GM19023 (cell line): ENCODE measurements at regions not wholly inside any gene's neighbourhood (a gene's known extent, or its start where the extent isn't known, plus 50 kb on each side); places are given as distances from the start of the nearest gene placed in this dataset.
A peak's percentile ranks its signal among the peaks of the same experiment; 100 is the strongest.
"Not testable (repeated sequence)": the region's sequence is repeated elsewhere in the genome, so short reads cannot be mapped to it uniquely, and the experiment has no call there.

Experiments used
- ATAC-seq: cut with Tn5 transposase; IDR thresholded peaks from one replicate; pipeline ENCODE4 v1.9.1; 2021; ENCODE audit warnings: mild to moderate bottlenecking, moderate library complexity; ENCODE audit not compliant: unreplicated experiment

DNA sequence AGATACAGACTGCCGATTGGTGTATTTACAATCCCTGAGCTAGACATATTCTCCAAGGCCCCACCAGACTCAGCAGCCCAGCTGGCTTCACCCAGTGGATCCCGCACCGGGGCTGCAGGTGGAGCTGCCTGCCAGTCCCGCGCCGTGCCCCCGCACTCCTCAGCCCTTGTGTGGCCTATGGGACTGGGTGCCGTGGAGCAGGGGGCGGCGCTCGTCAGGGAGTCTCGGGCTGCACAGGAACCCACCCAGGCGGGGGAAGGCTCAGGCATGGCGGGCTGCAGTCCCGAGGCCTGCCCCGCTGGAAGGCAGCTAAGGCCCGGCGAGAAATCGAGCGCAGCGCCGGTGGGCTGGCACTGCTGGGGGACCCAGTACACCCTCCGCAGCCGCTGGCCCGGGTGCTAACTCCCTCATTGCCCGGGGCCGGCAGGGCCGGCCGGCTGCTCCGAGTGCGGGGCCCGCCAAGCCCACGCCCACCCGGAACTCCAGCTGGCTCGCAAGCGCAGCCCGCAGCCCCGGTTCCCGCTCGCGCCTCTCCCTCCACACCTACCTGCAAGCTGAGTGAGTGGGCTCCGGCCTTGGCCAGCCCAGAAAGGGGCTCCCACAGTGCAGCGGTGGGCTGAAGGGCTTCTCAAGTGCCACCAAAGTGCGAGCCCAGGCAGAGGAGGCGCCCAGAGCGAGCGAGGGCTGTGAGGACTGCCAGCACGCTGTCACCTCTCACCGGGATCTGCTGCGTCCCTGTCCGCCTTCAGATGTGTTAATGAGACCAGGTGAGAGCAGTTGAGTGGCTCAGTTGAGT lies 137.8 kb upstream of the LCORL start:
- ATAC-seq = not testable (repeated sequence)

- ATAC-seq = no peak
Measured at GRCh38 chr4:18155067-18156041, 133.8 kb upstream of the LCORL start.

- ATAC-seq = no peak
Measured at GRCh38 chr4:18138076-18138665, 116.6 kb upstream of the LCORL start.

GRCh38 chr4:18134111-18134510 lies 112.6 kb upstream of the LCORL start:
- ATAC-seq = no peak

DNA sequence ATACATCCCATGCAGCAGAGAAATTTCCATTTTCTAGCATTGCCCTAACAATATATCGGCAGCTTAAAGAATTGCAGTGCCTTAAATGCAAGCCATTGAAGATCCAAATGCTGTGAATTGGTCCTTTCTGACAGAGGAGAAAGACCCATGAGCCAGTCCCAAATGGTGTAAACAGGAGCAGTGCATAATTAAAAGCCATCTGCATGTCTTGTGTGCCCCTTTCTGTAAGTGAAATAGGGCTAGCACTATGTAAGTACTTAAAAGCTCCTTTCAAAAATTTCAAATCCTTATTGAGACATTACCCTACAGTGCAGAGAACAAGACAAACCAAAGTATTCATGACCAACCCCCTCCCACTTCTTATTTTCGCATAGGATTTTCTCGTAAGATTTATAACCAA lies 108.7 kb upstream of the LCORL start:
- no peak for ATAC-seq

DNA sequence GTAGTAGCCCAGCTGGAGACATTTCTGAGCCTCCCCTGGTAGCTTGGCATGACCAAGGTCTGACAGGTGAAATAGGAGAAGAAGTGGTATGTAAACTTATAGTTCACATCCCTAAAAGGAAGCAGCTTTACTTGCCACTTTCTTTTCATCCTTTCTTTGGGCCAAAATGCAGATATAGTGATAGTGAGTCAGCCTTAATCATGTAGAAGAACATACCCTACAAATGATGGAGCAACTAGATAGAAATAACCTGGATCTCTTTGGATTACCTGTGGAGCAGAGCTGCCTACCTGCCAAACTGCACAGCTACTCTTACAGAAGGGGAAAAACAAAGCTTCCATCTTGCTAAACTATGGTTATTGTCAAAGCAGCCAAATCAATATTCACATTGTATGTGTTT lies 106.7 kb upstream of the LCORL start:
- no peak for ATAC-seq

- no peak for ATAC-seq
Measured at GRCh38 chr4:18127030-18127429, 105.5 kb upstream of the LCORL start.

GRCh38 chr4:18113710-18114331 lies 92.3 kb upstream of the LCORL start:
- no peak for ATAC-seq

GRCh38 chr4:18111081-18111480 lies 89.5 kb upstream of the LCORL start:
- ATAC-seq = no peak

DNA sequence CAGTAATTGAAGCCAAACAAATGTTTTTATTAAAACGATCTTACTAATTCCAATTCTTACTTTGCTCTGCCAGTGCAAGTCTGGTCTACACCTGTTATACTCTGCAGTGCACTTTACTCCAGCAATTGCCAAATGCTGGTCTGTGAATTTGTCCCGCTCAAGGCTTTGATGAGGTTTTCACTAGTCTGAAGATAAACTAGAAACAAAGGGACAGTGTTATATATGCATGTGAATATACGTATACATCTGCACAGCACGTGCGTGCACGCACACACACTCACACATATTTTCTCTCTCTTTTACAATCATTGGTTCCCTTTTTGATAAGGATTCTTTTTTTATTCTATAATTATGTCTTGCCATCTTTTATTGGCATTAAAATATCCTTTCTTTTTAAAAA lies 88.5 kb upstream of the LCORL start:
- ATAC-seq = no peak

GRCh38 chr4:18109676-18110075 lies 88.1 kb upstream of the LCORL start:
- ATAC-seq = no peak

- ATAC-seq = not testable (repeated sequence)
Measured at GRCh38 chr4:18107848-18108528, 86.4 kb upstream of the LCORL start.

DNA sequence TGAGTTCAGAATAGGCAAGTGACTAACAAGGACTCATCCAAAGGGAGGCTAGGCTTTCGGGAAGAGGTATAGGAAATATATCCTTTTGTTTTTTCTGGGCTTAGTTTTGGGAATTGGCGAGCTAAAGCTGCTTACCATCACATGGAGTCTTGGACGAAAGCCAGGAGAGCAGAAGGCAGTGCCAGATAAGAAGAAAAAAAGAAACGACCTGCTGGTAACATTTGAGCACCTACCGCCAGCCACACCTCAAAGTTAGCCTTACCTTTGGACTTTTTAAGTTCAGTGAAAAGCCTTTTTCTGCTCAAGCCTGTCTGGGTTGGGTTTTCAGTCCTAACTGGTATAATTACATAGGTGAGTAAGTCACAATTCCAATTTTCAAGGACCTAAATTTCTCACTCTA lies 85.1 kb upstream of the LCORL start:
- no peak for ATAC-seq

DNA sequence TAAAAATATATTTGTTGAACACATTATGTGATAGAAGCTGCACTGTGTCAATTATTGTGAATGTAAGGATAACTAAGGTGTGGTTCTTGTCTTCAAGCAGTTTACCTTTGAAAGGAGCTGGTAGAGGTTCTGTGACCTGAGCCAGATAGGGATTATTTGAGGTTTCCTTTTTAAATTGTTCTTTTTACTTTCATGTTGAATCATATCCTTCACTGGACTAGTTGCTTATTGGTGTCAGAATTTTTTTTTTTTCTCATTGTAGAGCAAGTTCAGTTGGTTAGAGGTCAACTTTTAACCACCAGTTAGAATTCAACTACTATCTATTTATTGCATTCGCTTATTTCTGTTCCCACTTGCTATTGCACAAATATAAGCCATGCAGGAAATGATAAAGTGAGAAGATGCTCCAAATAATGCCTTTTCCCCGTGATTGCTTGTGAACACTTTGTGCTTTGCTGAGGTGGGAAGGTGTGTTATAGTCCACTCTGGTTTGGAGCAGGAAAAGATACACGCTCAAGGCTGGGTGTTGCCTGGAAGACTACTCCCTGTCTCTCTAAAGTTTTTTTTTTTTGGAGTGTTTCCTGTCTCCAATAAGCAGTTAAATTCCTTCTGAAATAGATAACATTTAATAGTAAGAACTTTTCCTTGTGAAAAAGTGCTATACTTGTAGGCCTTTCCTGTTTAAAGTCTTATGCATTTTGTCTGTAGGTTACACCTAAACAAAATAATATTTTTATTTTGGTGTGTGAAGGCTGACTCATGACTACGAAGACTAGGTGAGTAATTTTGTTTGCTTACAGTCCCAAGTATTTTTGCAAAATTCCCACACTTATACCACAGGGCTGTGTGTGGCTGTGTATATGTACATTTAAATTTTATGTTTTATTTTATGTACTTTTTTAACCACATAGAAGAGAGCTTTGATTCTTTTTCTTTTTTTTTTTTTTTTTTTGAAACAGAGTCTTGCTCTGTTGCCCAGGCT lies 83.8 kb upstream of the LCORL start:
- ATAC-seq = peak; percentile 56

DNA sequence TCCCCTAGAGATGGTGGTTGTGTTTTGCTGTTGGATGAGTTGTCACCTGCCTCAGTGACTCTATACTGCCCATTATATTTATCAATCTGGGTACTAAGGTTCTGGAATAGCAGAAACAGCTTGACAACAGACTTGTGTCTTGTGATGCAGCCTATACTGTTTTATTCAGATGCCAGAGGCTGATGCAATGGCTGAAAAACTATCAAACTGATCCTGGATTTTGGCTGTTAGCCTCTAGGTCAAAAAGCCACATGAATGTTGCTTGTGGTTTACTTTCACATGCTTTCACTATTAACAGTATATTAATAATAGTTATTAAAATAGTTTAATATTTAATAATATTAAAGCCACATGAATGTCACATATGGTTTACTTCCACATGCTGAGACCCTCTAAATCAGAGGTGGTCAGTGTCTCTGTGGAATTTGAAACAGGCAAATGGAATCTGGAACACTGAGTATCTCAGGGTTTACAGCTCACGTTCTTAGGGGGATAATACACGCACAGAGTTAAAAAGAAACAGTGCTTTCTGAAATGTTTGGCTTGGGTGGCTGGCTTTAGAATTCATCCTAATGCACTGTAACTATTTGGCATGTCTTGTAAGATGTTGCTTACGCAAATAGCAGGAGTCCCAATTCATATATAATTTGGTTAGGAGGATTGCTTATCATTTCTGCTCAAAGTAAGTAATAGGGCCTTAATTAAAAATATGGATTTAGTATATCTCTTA lies 82.5 kb upstream of the LCORL start:
- ATAC-seq = no peak

DNA sequence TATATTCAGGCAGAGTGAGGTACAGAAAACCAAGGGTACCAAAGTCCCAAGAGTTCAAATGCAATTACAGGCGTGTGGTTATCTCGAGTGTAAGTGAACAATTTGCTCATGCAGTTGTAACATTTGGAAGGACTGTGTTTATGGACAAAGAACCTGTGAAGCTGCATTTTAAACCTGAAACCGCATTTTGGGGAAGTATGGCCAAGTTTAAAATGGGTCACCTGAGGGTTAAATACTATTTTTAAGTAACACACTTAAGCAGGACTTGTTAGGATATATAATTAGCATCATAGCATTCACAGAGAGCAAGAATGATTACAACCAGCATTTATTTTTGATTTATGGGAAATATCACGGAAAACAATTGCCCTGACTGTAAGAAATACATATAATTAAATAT lies 79.1 kb upstream of the LCORL start:
- no peak for ATAC-seq

DNA sequence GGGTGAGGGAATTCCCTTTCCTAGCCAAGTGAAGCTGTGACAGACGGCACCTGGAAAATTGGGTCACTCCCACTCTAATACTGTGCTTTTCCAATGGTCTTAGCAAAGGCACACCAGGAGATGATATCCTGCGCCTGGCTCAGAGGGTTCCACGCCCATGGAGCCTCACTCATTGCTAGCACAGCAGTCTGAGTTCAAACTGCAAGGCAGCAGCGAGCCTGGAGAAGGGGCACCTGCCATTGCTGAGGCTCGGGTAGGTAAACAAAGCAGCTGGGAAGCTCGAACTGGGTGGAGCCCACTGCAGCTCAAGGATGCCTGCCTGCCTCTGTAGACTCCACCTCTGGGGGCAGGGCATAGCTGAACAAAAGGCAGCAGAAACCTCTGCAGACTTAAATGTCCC lies 68.9 kb upstream of the LCORL start:
- ATAC-seq = not testable (repeated sequence)

DNA sequence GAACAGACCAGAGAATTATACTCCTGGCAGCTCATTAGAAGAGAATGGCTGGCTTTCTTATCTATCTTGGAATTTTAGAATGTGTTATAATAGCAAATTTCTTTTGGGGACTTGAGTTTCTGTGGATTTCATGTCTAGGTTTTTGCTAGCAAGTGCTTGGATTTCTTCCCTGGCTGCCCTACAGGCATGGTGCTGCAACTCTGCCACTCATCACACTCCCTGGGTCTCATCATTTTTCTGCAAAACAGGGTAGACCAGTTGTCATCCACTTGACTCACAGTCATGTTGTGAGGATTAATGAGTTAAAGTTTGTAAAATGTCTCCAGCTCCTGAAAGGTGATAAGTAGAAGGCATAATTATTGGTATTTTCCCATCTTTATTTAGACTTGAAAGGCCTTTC lies 60.7 kb upstream of the LCORL start:
- no peak for ATAC-seq

GRCh38 chr4:18081708-18082107 lies 60.2 kb upstream of the LCORL start:
- ATAC-seq = no peak
